Endothelial cell of umbilical vein (primary cell): ENCODE measurements at regions not wholly inside any gene's neighbourhood (a gene's known extent, or its start where the extent isn't known, plus 50 kb on each side); places are given as distances from the start of the nearest gene placed in this dataset.

Source experiments
- BruUV-seq: library from RNA; stranded (reverse); fragments of 400-500 nt; replicated peaks from 2 replicates; lab custom pipeline; 2021; lab: Mats Ljungman, UMichigan
- CTCF ChIA-PET: fragments of 300-600, 350-600 bp; sonication (Branson Sonifier 250); formaldehyde crosslinking; loops from one replicate; lab custom pipeline; 2021; ENCODE audit warnings: antibody characterized with exemption, inconsistent platforms; lab: Charles Lee
- POLR2A ChIA-PET: fragments of 300-600, 350-600 bp; sonication (Branson Sonifier 250); formaldehyde crosslinking; loops from one replicate; lab custom pipeline; 2021; ENCODE audit warnings: antibody characterized with exemption, inconsistent platforms; lab: Charles Lee
- DNase-seq: peaks from one replicate; pipeline ENCODE4 v3.0.0-alpha.2; 2011; ENCODE audit warnings: low read depth, low spot score
- FAIRE-seq: peaks from 2 replicates; lab custom pipeline; 2011; peaks lifted over from hg19 to GRCh38; lab: Jason Lieb, UNC
- H2AFZ ChIP-seq: 2 replicates; pipeline ENCODE4 v1.6.0; 2012; ENCODE audit warnings: low read depth, low read length, control low read depth, inconsistent platforms
- H3K27ac ChIP-seq: 2 replicates; pipeline ENCODE4 v1.5.1; 2011; ENCODE audit warnings: low read depth, mild to moderate bottlenecking, control low read depth, low read length, moderate library complexity; ENCODE audit not compliant: insufficient read depth
- H3K27me3 ChIP-seq, 2 experiments: 2 replicates each; pipeline versions ENCODE4 v1.6.0 to v1.6.1; 2011; ENCODE audit warnings: low read length in 2 of 2, mixed read lengths in 1 of 2; ENCODE audit not compliant: control insufficient read depth in 2 of 2, insufficient read depth in 2 of 2
- H3K36me3 ChIP-seq, 2 experiments: 2 replicates in 1 of 2; 3 replicates in 1 of 2; pipeline ENCODE4 v1.5.1; 2011; ENCODE audit warnings: low read length in 2 of 2, mild to moderate bottlenecking in 1 of 2, moderate library complexity in 1 of 2; ENCODE audit not compliant: control insufficient read depth in 2 of 2, insufficient read depth in 2 of 2; ENCODE audit errors: extremely low read depth in 1 of 2
- H3K4me1 ChIP-seq: 3 replicates; pipeline ENCODE4 v1.5.1; 2011; ENCODE audit warnings: mild to moderate bottlenecking, low read length; ENCODE audit not compliant: control insufficient read depth, insufficient read depth; ENCODE audit errors: extremely low read depth
- H3K4me2 ChIP-seq: 2 replicates; pipeline ENCODE4 v1.6.1; 2011; ENCODE audit warnings: low read length, control low read depth, mixed read lengths; ENCODE audit not compliant: insufficient read depth
- H3K4me3 ChIP-seq, 3 experiments: fragments of 200-600 bp in 1 of 3; sonication (generic), shearing (Covaris generic) in 1 of 3; replicated peaks in 1 of 3; 2 replicates each; pipeline ENCODE4 v1.5.1; 2011 to 2016; ENCODE audit warnings: control low read depth in 3 of 3, low read length in 3 of 3, mild to moderate bottlenecking in 2 of 3, inconsistent platforms in 1 of 3, low read depth in 1 of 3, moderate library complexity in 1 of 3; ENCODE audit not compliant: insufficient read depth in 1 of 3
- H3K79me2 ChIP-seq: 2 replicates; pipeline ENCODE4 v1.6.0; 2012; ENCODE audit warnings: low read length, inconsistent platforms; ENCODE audit not compliant: control insufficient read depth, insufficient read depth
- H3K9ac ChIP-seq: replicated peaks from 2 replicates; pipeline ENCODE3; 2011; ENCODE audit warnings: low read length, control low read depth; ENCODE audit not compliant: insufficient read depth; ENCODE audit errors: extremely low read depth
- H3K9me1 ChIP-seq: replicated peaks from 3 replicates; pipeline ENCODE4 v1.6.0; 2011; ENCODE audit warnings: mild to moderate bottlenecking, low read length; ENCODE audit not compliant: control insufficient read depth, insufficient read depth; ENCODE audit errors: extremely low read depth
- H3K9me3 ChIP-seq: replicated peaks from 2 replicates; pipeline ENCODE4 v1.5.1; 2012; ENCODE audit warnings: low read length, inconsistent platforms; ENCODE audit not compliant: control insufficient read depth, insufficient read depth
- H4K20me1 ChIP-seq: replicated peaks from 2 replicates; pipeline ENCODE3; 2011; ENCODE audit warnings: mild to moderate bottlenecking, low read length; ENCODE audit not compliant: control insufficient read depth, insufficient read depth; ENCODE audit errors: extremely low read depth
- CTCF ChIP-seq, 2 donors: IDR thresholded peaks; 1 replicate in 1 of 2; 2 replicates in 1 of 2; pipeline ENCODE4 v1.5.1; 2011; ENCODE audit warnings: low read length in 2 of 2, mild to moderate bottlenecking in 2 of 2, moderate library complexity in 2 of 2, control low read depth in 1 of 2, inconsistent platforms in 1 of 2, low read depth in 1 of 2; ENCODE audit not compliant: insufficient read depth in 1 of 2; ENCODE audit errors: extremely low read depth in 1 of 2
- EZH2 ChIP-seq: IDR thresholded peaks from 2 replicates; pipeline ENCODE4 v1.6.1; 2012; ENCODE audit warnings: borderline replicate concordance, low read depth, mild to moderate bottlenecking, moderate library complexity, low read length, inconsistent platforms; ENCODE audit not compliant: severe bottlenecking
- FOS ChIP-seq: IDR thresholded peaks from 2 replicates; pipeline ENCODE4 v1.6.1; 2011; ENCODE audit warnings: mild to moderate bottlenecking, low read length, moderate library complexity, borderline replicate concordance; ENCODE audit not compliant: insufficient read depth
- GATA2 ChIP-seq: IDR thresholded peaks from 2 replicates; pipeline ENCODE4 v1.7.0; 2011; ENCODE audit warnings: low read depth, mild to moderate bottlenecking, moderate library complexity, mixed read lengths, low read length; ENCODE audit not compliant: insufficient read length, insufficient read depth
- MAX ChIP-seq: IDR thresholded peaks from 2 replicates; pipeline ENCODE4 v1.6.1; 2011; ENCODE audit not compliant: insufficient read depth, insufficient read length
- MYC ChIP-seq: IDR thresholded peaks from one replicate; pipeline ENCODE4 v1.6.1; 2011; ENCODE audit warnings: mild to moderate bottlenecking, low read depth, low read length
- POLR2A ChIP-seq: IDR thresholded peaks from 2 replicates; pipeline ENCODE4 v1.6.1; 2012; ENCODE audit warnings: low read depth, mild to moderate bottlenecking, control low read depth, low read length
- POLR2AphosphoS5 ChIP-seq: IDR thresholded peaks from 2 replicates; pipeline ENCODE4 v1.6.1; 2012; ENCODE audit warnings: low read depth, mild to moderate bottlenecking, control low read depth, low read length, moderate library complexity; ENCODE audit not compliant: insufficient read depth
- dilution Hi-C: fragments of 300-500 bp; cut with MboI; formaldehyde crosslinking; loops from one replicate; pipeline ENCODE4 v1.15.0; 2019; ENCODE audit warnings: low sequenced_read_pairs; ENCODE audit not compliant: extremely low pct_ligation_motif_present
- intact Hi-C: fragments of 100-400 bp; cut with micrococcal nuclease; formaldehyde crosslinking; loops from one replicate; pipeline ENCODE4 v1.10.0; 2022

- Histone ChIP-seq H3K27ac (no peak overlapping the region), H3K79me2 (no peaks in the 10 kb centered on the region), H3K4me2 (no peak overlapping the region), H3K9me3 (no peaks in the 10 kb centered on the region), H2AFZ (no peak overlapping the region), H3K9ac (no peak overlapping the region), H3K27me3 (no peaks in the 10 kb centered on the region), H3K4me1 (no peaks in the 10 kb centered on the region), H3K9me1 (no peaks in the 10 kb centered on the region), H4K20me1 (no peaks in the 10 kb centered on the region), H3K4me3 (no peak overlapping the region), H3K36me3 (no peaks in the 10 kb centered on the region)
- ChIA-PET CTCF (interaction anchor here (0.9 kb wide), 1 partner anchor 13 kb away, joined by 3 read pairs; no protein-coding TSS in a partner anchor), POLR2A (no interaction called here)
- intact Hi-C loops, result no loop called here
- DNase-seq (no peak), FAIRE-seq (no peak)
- dilution Hi-C loops, result no loop called here
- no TSS peak for BruUV-seq
- TF ChIP-seq MAX (no peak), POLR2AphosphoS5 (no peak), CTCF (IDR thresholded peaks at IDR 0.05; ENCODE audit: extremely low read depth in 1 of 2, insufficient read depth in 1 of 2, low read depth in 1 of 2, low read length in 2 of 2) (no peak), MYC (no peak), FOS (no peak)
Observed at GRCh38 chr7:89458114-89458513, 662.6 kb upstream of the TEX47 start.

- peaks cover 3% of the 10 kb centered on the region for H3K9me3 ChIP-seq
- no peaks in the 10 kb centered on the region for H3K79me2 ChIP-seq
- no peak overlapping the region for H3K9ac ChIP-seq
- H2AFZ ChIP-seq, result no peak overlapping the region
- no peaks in the 10 kb centered on the region for H4K20me1 ChIP-seq
- no peak overlapping the region for H3K4me2 ChIP-seq
- H3K27me3 ChIP-seq, result no peaks in the 10 kb centered on the region
- CTCF ChIA-PET, result no interaction called here
- no peak for FAIRE-seq
- dilution Hi-C loops, result no loop called here
- no peak for TF ChIP-seq MYC
- no peak for TF ChIP-seq CTCF (IDR thresholded peaks at IDR 0.05; ENCODE audit: extremely low read depth in 1 of 2, insufficient read depth in 1 of 2, low read depth in 1 of 2, low read length in 2 of 2)
- TF ChIP-seq FOS, result no peak
- TF ChIP-seq POLR2A, result no peak
- no peak for TF ChIP-seq POLR2AphosphoS5
- TF ChIP-seq GATA2, result no peak
- TF ChIP-seq MAX, result no peak
- TF ChIP-seq EZH2, result no peak
- intact Hi-C loops, result no loop called here
- no peak overlapping the region for H3K27ac ChIP-seq
- H3K9me1 ChIP-seq, result no peaks in the 10 kb centered on the region
- no peak for DNase-seq
- POLR2A ChIA-PET, result no interaction called here
- no peak overlapping the region for H3K4me3 ChIP-seq
- H3K4me1 ChIP-seq, result no peaks in the 10 kb centered on the region
- BruUV-seq, result no TSS peak
- H3K36me3 ChIP-seq, result no peaks in the 10 kb centered on the region
Observed at GRCh38 chr7:89474456-89474855, 678.9 kb upstream of the TEX47 start.
